ENCODE measurements at regions not wholly inside any gene's neighbourhood (a gene's known extent, or its start where the extent isn't known, plus 50 kb on each side); places are given as distances from the start of the nearest gene placed in this dataset.
"Not testable (repeated sequence)": the region's sequence is repeated elsewhere in the genome, so short reads cannot be mapped to it uniquely, and the experiment has no call there.

DNA sequence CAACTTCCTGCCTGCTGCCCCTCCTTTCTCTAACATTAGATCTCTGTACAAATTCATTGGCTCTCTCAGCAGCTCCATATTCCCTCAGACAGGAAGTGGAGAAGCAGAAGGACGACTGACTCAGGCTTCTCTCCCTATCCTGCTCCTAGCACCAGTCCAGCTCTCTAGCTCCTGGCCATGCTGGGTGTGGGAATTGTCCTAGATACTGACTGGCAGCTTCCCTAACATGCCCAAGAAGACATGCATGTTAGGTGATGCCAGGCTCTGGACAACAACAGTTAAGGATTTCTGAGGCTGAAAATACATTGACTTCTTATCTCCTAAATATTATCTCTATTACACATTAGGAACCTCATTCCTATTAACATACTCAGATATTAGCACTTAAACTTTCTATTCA lies 292.9 kb downstream of the IKZF2 start:
- DNase-seq: no peak

DNA sequence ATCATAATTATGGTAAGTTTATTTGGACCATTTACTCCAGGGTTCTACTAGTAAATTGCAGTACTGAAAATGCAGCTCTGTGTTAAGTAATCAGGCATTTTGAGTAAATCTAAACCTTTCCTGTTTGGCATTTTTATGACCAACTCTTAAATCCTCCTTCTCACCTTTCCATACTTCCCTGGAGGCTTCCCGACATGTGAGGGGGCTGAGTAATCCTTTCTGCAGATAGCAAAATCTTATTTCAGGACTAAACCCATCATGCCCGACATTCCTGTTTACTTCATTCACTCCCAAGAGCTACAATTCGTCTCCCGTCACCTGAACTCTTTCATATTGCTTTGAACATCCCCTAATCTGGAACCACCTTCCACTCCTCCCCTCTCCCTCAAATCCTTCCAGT lies 296.6 kb downstream of the IKZF2 start:
- DNase-seq: no peak

DNA sequence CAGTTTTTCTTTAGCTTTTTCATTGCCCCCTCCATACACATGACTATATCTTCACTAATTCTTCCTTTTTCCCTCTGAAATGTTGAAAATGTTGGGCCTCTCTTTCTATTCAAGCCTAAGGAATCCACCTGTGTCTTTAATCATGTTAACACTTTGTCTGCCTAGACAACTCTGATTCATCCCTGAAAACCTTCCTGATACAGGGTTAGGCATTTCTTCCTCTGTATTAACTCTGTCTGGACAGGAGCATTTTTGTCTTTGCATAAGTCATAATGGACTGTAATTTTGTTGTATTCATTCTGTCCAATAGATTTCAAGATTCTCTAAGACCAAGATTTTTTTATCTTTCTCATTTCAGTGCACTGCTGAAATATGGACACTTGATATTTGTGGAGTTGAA lies 297.3 kb downstream of the IKZF2 start:
- no peak for DNase-seq

DNA sequence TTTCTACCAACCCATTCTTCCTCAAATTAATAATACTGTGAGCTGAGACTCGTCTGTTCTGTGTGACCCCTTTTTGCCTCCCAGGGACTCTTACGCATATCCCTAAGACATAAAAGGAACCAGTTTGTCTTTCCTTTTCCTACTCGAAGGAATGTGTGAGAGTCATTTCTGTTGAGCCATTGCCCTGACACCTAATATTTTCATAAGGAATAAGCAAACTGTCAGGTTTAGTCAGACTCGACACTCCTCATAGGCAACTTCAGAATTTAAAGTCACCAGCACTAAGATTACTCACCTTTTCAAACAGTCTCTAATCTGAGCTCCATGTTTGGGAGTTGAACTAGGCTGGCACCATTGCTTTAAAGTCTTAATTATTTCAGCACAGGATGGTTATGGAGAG lies 305.5 kb downstream of the IKZF2 start:
- no peak for DNase-seq

DNA sequence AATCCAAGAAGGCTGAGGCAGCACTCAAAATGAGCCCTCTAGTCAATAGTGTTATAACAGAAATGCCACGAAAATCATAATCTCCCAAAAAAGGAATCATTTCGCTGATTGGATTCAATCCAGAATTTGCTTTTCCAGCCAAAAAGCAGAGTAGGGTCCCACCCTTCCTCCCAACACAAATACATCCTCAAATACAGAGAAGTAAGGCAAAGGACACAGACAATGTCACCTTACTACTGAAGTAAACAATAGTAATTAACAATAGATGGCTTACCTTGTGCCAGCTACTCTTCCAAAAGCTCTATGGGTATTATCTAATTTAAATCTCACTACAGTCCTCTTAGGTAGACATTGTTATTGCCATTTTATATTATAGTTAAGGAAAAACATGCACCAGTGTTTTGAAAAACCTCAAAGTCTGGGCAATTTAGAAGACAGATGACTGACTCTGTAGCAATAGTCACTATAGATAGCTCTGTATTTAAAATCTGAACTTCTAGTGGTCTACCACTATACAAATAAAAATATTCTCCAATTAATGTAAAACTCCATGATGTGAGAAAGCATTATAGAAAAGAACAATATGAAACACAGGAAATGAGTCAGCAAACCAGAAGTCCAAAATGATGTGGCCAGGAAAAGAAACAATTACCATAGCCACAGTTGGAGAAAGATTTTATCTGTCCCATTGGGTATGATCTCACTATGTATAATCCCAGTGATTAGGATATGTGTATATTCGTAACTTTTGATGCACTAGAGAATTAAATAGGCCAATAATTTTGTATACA lies 305.0 kb upstream of the ERBB4 start:
- DNase-seq: no peak

DNA sequence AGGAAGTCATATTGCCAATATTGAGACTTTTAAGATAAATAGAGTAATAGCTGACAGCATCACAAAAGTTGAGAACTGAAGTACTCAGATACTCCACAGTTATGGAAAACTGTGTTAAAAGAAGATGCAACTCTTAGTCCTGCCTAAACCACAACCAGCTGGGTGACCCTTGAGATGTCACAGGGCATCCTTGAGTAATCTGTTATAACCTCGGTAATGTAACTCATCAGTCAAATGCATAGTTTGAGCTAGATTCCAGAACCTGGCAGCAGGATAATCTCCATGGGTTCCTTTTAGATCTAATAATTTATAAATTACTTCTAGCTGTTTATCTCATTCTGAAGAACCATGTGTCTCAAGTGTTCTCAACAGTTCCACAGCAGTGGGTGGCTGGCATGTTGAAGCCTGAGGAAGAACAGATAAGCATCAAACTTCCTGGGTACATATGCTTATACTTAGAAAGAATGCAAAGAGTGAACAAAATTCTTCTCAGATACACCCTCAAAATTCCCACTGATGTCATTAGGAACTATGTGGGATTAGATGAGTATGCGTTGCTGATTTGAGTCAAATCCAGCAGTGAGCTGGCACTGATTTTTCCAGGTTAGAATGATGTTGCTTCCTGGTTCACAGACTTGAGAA lies 304.1 kb upstream of the ERBB4 start:
- no peak for DNase-seq

DNA sequence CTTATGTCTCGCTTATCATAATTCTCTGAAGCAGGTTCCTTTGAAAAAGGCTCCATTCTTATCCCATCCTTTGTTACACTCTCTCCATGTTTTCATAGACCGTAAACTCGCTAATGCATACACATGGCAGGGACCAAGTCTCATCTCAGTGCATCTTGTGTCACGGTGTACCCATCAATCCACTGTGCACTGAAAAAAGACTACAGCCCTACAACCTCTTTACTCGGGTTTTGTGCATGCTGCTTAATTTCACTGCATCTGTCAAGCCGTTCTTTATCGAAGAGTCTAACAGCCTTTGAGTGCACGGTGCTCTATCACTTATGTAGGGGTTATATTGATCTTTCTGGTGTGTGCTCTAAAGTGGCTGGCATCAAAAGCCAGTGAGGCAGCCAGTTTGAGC lies 302.9 kb upstream of the ERBB4 start:
- no peak for DNase-seq

DNA sequence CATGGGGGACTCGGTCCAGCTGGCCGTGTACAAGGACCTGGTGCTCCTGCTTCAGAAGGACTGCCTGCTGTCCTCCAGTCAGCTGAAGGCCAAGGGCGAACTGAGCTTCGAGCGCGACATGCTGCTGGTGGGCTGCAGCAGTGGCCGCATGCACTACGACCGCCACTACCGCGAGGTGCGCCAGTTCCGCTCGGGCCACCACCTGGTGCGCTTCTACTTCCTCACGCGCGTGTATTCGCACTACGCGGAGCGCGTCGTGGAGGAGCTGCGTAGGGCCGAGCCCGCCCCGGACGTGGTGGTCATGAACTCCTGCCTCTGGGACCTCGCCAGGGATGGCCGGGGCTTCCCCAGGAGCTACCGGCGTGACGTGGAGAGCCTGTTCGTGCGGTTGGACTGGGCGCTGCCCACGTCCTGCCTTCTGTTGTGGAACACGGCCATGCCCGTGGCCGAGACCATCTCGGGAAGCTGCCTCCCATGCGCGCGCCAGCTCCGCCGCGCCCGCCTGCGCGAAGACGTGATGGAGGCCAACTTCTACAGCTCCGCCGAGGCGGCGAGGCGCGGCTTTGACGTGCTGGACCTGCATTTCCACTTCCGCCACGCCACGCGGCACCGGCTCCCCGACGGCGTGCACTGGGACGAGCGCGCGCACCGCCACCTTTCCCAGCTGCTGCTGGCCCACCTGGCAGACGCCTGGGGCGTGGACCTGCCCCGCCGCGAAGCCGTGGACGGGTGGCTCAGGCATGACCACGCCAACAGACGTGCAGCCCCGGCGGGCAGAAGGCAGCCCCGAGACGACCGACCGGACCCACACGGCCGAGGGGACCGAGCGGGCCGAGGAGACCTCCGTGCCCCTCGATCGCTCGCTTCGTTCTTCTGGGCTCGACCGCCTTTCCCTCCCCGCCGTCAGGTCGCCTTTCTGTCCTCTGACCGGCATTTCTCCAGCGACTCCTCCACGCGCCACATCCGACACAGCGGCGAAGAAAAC lies 293.9 kb upstream of the ERBB4 start:
- no peak for DNase-seq

DNA sequence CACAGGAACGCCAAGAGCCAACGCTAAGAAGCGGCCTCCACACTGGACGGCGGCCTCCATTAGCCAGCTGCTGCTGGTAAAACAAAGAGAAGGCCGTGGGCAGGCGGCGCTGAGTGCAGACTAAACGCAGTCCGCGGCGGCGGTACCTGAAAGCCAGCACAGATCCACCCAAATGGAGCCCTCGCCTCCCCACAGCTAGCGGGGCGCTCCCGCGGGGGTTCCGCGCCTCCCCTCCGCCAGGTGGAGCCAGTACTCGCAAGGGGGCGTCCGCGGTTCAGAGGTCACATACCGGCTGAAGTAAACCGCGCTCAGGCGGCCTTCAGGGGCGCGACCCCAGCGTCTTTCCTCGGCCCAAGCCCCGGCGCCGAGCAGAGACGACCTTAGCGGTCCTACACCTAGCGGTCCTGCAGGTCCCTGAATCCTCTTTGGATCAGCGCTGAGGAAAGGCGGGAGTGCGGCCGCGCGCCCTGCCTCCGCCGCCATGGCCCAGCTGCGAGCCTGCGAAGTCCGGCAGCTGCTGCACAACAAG lies 293.1 kb upstream of the ERBB4 start:
- no peak for DNase-seq

DNA sequence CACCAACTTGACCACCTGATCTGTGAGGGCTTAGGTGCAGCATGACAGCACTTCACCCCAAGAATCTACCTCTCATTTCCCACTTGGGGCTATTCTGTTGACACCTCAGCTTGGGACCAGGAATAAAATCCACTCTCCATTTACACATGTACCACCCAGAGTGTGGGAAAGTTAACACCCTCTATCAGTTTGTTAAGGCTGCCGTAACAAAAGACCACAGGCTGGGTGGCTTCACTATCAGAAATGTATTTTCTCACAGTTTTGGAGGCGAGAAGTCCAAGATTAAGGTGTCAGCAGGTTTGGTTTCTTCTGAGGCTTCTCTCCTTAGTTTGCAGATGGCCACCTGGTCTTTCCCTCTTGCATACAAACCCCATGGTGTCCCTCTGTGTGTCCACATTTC lies 277.7 kb upstream of the ERBB4 start:
- DNase-seq: no peak

DNA sequence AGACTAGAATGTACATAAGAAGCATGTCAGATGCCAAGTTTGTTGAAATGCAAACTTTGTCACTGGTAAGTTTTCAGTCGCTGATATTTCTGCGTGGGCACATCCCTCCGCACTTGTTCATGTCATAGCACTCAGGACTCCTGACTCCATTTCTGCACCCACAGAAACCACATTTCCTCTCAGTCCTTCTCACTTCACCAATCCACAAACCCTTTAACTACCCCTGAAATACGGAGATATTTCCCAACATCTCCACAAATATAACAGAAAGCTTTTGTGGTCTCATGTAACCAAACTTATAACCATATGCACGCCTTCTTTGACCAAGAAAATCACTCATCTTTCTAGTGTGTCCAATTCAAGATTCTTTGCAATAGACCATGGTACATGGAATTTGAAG lies 276.9 kb upstream of the ERBB4 start:
- no peak for DNase-seq

DNA sequence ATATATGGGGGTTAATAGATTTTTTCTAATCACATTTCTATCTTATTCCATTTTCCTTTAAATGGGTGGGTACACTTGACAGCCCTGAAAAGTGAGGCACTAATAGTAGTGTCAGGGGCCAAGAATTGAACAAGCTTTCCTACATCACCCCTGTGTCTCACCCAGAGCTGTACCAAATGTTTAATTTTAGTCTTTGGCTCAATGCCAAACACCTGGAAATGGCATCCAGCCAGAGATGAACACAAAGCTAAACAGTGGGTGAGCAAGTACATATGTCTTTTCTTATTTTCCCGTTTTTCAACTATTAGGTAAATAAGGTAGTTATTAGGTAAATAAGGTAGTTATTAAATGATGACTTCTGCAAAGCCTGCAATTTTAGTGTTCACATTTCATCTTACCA lies 276.3 kb upstream of the ERBB4 start:
- no peak for DNase-seq

DNA sequence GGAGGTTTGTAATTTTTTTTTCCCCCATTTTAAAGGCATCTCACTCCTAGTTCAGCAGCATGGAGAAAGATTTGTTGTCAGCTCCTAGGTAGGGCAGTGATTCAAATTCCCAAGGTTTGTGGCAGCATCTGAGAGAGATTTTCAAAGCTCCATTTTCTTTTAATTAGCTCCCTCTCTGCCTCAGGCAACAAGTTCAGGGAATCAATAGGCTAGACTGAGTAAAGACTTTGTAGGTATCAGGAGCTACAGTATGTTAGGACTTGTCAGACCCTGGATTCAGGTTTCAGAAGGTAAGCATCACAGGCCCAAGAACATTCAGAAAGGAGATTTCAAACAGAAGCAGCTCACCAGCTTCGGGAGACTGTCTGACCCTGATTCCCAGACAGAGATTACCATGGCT lies 273.3 kb upstream of the ERBB4 start:
- no peak for DNase-seq

DNA sequence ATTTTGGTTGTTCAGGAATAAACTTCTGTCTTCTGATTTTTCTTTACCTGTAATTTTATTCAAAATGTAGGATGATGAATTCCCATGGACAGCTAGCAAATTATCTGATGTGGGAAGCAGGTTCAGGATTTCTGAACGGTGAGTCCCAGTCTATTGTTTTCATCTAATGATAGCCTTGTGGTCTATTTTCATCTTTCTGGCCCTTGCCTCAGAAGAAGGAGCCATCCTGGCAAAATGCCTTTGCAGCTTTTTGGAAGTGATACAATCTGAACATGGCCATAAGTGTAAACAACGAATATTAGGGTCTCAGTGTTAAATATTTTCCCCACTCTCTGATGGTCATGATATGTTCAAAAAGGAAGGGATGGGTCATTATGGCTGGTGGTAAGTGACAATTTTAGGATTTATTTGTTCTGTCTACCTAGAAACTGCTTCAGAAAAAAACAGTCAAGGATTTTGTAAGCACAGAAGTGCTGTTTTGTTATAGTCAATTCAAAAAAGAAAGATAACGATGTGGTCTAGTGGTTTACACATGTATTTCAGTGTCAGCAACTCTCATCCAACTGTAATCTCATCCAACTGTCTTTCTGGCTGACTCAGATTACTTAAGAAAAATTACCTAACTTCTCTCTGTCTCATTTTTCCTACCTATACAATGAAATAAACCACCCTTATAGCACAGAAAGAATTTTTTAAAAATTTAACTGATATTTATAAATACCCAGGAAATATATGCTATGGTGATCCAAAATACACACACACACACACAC lies 272.6 kb upstream of the ERBB4 start:
- DNase-seq: no peak

DNA sequence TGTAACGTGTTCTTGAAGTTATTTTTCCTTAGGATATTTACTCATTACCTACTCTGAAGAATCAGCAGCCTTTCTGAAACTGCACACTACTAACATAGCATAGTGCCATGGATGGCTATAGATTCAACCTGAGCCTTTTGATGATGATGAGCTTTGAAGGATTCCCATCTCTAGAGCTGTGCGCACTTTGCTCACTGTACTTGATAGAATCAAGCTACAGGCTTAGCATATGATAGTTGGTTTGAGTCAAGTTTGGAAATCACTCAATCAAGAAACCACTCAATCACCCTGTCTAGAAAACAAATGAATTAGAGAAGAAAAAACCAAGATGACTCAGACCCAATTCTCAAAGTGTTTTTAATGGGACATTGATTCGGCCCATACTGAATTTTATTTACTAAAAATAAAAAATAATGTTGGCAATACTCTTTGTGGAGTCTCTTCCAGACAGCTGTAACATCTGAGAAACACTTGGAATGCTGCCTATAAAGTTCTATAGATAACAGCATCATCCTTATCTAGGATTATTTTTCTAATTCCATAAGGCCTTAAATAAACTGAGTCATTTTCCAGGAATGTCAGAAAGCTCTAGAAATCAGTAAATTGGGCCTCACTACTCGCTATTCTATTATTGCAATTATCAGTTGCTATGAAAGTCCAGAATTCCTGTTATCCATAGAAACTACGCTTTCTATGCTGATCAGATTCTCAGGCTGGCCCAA lies 259.0 kb upstream of the ERBB4 start:
- no peak for DNase-seq

DNA sequence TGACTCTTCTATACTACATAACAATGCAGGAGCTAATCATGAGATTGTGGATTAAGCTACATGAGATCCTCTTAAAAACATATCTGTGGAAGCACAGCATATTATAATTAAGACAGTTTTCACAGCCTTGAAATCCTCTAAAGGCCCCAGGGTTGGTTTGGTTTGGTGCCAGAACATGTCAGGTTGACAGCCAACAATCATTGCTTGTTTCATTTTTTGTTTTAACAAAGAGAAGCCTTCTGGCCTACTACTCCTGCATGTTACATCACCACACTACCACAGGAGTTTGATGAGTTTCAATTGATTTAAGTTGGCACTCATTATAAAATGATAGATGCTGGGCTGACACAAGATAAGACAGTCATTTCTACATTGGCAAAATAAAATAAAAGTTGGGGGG lies 255.9 kb upstream of the ERBB4 start:
- DNase-seq: no peak

DNA sequence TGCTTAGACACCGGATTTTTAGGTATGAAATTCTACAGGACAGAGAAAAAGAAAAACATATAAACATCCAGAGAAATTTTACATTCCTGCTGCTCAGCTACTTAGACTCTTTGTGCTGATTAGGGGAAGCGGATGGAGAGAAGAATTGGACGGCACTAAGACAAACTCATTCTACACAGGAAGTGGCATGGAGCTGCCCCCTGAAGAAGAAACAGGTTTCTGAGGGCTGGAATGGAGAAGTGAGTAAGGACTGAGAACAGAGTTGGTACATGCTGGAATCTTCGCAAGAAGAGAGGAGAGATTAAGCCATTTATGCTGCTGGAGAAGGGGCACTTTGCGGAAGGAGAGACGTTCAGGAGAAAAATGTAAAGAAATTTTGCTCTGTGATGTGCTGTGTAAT lies 253.0 kb upstream of the ERBB4 start:
- no peak for DNase-seq

DNA sequence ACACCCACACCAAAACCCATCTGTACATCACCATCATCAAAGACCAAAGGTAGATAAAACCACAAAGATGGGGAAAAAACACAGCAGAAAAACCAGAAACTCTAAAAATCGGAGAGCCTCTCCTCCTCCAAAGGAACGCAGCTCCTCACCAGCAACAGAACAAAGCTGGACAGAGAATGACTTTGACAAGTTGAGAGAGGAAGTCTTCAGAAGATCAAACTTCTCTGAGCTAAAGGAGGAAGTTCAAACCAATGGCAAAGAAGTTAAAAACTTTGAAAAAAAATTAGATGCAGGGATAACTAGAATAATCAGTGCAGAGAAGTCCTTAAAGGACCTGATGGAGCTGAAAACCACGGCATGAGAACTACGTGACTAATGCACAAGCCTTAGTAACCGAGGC lies 247.5 kb upstream of the ERBB4 start:
- not testable (repeated sequence) for DNase-seq

DNA sequence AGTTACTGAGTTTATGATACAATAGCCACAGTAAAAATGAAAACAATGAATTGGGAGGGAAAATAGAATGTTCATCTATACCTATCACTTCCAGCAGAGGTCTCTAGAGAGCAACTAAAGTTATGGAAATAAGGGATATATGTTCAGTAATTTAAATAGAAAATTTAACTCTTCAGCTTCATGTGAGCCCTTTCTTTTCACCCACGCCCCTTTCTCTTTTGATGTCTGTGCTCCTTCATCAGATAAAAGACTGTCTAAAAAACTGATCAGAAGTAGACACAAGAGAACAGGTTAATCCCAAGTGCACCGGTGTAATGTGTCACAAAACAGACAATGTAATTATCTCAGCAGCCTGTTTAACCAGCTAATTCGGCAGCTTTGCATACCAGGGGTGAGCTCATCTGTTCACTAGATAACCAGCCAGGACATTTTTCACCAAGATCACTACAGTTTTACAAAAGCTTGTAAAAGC lies 238.5 kb upstream of the ERBB4 start:
- DNase-seq: no peak

DNA sequence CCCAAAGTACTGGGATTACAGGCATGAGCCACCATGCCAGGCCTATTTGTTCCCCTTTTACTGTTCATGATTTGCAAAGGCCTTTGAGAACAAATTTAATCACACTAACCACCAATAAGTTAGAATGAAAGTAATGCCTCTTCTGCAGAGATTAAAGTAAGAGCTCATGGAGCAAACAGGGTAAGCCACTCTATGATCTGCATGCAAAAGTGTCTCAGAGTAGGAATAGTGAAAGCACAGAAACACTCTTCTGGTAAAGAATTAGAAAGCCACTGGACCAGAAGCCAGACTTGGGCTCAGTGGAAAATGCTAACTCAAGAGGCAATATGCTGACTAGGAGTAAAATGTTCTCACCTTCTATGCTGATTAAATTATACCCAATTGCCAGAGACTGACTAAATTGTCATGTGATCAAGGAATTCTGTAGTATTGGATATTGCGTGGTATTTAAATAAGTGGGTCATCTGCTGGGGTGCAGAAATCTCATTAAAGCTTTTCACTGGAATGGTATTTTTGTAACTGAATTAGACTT lies 235.3 kb upstream of the ERBB4 start:
- no peak for DNase-seq

DNA sequence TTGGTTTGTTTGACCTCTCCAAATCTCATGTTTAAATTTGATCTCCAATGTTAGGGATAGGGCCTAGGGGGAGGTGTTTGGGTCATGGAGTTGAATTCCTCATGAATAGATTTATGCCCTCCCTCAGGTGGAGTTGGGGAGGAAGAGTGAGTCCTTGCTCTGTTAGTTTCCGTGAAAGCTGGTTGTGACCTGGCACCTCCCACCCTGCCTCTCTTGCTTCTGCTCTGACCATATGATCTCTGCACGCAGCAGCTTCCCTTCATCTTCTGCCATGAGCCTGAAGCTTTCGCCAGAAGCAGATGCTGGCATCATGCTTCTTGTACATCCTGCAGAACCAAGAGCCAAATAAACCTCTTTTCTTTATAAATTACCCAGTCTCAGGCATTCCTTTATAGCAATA lies 231.6 kb upstream of the ERBB4 start:
- DNase-seq: no peak

DNA sequence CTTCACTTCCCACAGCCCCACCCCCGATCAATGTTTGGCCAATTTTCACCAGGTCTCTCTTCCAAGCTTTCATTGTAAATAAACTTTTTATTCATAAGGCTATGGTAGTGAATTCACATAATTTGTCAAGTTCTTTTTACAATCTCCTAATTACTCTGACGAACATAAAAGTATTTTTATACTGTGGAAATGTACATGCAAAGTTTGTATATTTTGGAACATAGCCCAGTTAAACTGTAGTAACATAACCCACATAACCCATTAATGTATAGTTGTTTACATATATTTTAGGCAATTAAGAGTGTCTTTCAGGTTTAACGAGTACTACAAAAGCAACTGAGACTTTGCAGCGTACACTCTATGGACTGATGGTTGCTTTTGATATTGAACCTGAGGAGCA lies 228.3 kb upstream of the ERBB4 start:
- no peak for DNase-seq

Data from DMS79 treated with DMSO at 0.1 percent for 48 hours (cell line).